ENCODE measurements at regions not wholly inside any gene's neighbourhood (a gene's known extent, or its start where the extent isn't known, plus 50 kb on each side); places are given as distances from the start of the nearest gene placed in this dataset.
"Not testable (repeated sequence)": the region's sequence is repeated elsewhere in the genome, so short reads cannot be mapped to it uniquely, and the experiment has no call there.

- DNase-seq (no peak), ATAC-seq (ENCODE audit: low read depth) (no peak)
- no peak for TF ChIP-seq EZH2 (IDR thresholded peaks at IDR 0.05; ENCODE audit: borderline replicate concordance, insufficient read depth, low read depth, low read length, poor library complexity, severe bottlenecking)
- TF ChIP-seq CTCF (IDR thresholded peaks at IDR 0.05) = no peak
- no peaks in the 10 kb centered on the region for H3K4me1 ChIP-seq (ENCODE audit: control insufficient read depth in 2 of 2, insufficient read depth in 2 of 2, low read length in 2 of 2)
- peaks cover 2% of the 10 kb centered on the region for H3K9me3 Mint-ChIP-seq (ENCODE audit: insufficient read depth)
- H3K4me3 ChIP-seq (ENCODE audit: control extremely low read depth in 1 of 5, extremely low read depth in 1 of 5, insufficient read depth in 1 of 5, low read depth in 2 of 5, low read length in 4 of 5) = no peak overlapping the region
- ChIA-PET POLR2A (no interaction called here), CTCF (no interaction called here)
- H3K27me3 Mint-ChIP-seq = peaks cover 10% of the 10 kb centered on the region
- no peaks in the 10 kb centered on the region for H3K27me3 ChIP-seq (replicated peaks in 1 of 4; ENCODE audit: control extremely low read depth in 1 of 4, control insufficient read depth in 3 of 4, insufficient read depth in 4 of 4, low read length in 3 of 4)
- no peaks in the 10 kb centered on the region for H3K36me3 ChIP-seq (replicated peaks in 1 of 2; ENCODE audit: control extremely low read depth in 1 of 2, control insufficient read depth in 1 of 2, extremely low read depth in 1 of 2, insufficient read depth in 2 of 2, low read length in 1 of 2)
- WGBS (ENCODE audit: insufficient coverage) = no CpG with 5 or more reads among the region's 1 CpG
- H3K4me1 Mint-ChIP-seq = no peaks in the 10 kb centered on the region
- H3K9ac ChIP-seq (ENCODE audit: low read length) = no peak overlapping the region
- H3K79me2 ChIP-seq (ENCODE audit: control insufficient read depth, insufficient read depth, low read length) = no peaks in the 10 kb centered on the region
- H2AFZ ChIP-seq (ENCODE audit: insufficient read depth, low read depth, low read length, poor library complexity, severe bottlenecking) = no peak overlapping the region
- no peak overlapping the region for H3K4me3 Mint-ChIP-seq
- H3K4me2 ChIP-seq (replicated peaks; ENCODE audit: low read depth, low read length, poor library complexity, severe bottlenecking) = no peak overlapping the region
- intact Hi-C loops (cut with micrococcal nuclease) = no loop called here
- H3K27ac Mint-ChIP-seq = no peak overlapping the region
- H4K20me1 ChIP-seq (ENCODE audit: control insufficient read depth, insufficient read depth, low read length, poor library complexity, severe bottlenecking) = no peaks in the 10 kb centered on the region
- no peak overlapping the region for H3K27ac ChIP-seq (ENCODE audit: low read length in 2 of 2)
- H3K9me3 ChIP-seq (ENCODE audit: control extremely low read depth in 1 of 3, control insufficient read depth in 2 of 3, insufficient read depth in 1 of 3, low read length in 2 of 3) = peaks cover 0 to 10% (median 0%) of the 10 kb centered on the region in 3 donors
Observed at GRCh38 chr5:16987776-16988175, 51.7 kb upstream of the MYO10 start.

GRCh38 chr5:16990817-16991520 lies 54.9 kb upstream of the MYO10 start:
- H3K27ac ChIP-seq (ENCODE audit: low read length in 2 of 2); H3K4me2 ChIP-seq (replicated peaks; ENCODE audit: low read depth, low read length, poor library complexity, severe bottlenecking); CTCF ChIA-PET; POLR2A ChIA-PET; intact Hi-C loops (cut with micrococcal nuclease); H2AFZ ChIP-seq (ENCODE audit: insufficient read depth, low read depth, low read length, poor library complexity, severe bottlenecking); H3K27me3 ChIP-seq (replicated peaks in 1 of 4; ENCODE audit: control extremely low read depth in 1 of 4, control insufficient read depth in 3 of 4, insufficient read depth in 4 of 4, low read length in 3 of 4); H3K4me1 ChIP-seq (ENCODE audit: control insufficient read depth in 2 of 2, insufficient read depth in 2 of 2, low read length in 2 of 2); H3K36me3 ChIP-seq (replicated peaks in 1 of 2; ENCODE audit: control extremely low read depth in 1 of 2, control insufficient read depth in 1 of 2, extremely low read depth in 1 of 2, insufficient read depth in 2 of 2, low read length in 1 of 2); DNase-seq; H3K79me2 ChIP-seq (ENCODE audit: control insufficient read depth, insufficient read depth, low read length); H3K9me3 Mint-ChIP-seq (ENCODE audit: insufficient read depth); H3K4me1 Mint-ChIP-seq; ATAC-seq (ENCODE audit: low read depth); H3K4me3 Mint-ChIP-seq; H3K9ac ChIP-seq (ENCODE audit: low read length); H3K27ac Mint-ChIP-seq; H4K20me1 ChIP-seq (ENCODE audit: control insufficient read depth, insufficient read depth, low read length, poor library complexity, severe bottlenecking); H3K9me3 ChIP-seq (ENCODE audit: control extremely low read depth in 1 of 3, control insufficient read depth in 2 of 3, insufficient read depth in 1 of 3, low read length in 2 of 3); H3K4me3 ChIP-seq (ENCODE audit: control extremely low read depth in 1 of 5, extremely low read depth in 1 of 5, insufficient read depth in 1 of 5, low read depth in 2 of 5, low read length in 4 of 5): not testable (repeated sequence)
- peaks cover 10% of the 10 kb centered on the region for H3K27me3 Mint-ChIP-seq
- WGBS (ENCODE audit: insufficient coverage) = 96% methylated on average over 29 of the region's 43 CpGs
